ENCODE measurements at regions not wholly inside any gene's neighbourhood (a gene's known extent, or its start where the extent isn't known, plus 50 kb on each side); places are given as distances from the start of the nearest gene placed in this dataset.

DNA sequence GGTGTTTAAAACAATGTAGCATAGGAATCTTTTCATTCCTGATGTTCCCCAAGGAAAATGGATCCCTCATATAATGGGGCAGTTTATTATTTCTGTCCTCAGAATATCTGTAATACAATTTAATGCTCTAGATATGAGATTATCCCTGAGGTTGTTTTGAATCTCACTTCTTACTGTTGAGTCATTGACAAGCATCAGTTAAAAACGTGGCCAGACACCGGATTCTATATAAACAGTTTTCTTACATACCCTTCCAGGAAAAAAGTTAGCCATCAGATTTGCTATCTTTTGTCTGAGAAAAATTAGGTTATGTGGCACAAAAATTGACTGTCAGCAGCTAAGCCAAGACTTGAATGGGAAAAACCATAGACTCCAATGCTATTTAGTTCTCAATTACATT lies 539.8 kb upstream of the CELF2 start:
- DNase-seq (ENCODE audit: low spot score) = no peak
- in situ Hi-C loops (cut with HindIII; ENCODE audit: low sequenced_read_pairs) = no loop called here

DNA sequence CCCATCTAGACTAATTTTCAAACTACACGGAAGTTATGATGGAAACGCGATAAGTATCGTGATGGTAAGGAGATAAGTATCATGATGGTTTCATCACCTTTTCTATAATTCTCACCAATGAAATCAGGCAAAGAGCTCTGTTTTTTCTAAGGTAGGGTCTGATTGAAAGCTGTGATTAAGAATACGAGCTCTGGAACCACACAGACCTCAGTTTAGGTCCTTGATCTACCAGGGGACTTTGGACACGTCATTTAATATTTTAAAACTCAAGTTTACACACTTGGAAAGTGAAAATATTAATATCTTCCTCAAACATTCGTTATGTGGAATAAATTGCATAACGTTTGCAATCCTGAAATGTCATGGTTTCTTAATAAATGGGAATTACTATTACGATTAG lies 538.2 kb upstream of the CELF2 start:
- DNase-seq (ENCODE audit: low spot score) = no peak
- in situ Hi-C loops (cut with HindIII; ENCODE audit: low sequenced_read_pairs) = no loop called here

DNA sequence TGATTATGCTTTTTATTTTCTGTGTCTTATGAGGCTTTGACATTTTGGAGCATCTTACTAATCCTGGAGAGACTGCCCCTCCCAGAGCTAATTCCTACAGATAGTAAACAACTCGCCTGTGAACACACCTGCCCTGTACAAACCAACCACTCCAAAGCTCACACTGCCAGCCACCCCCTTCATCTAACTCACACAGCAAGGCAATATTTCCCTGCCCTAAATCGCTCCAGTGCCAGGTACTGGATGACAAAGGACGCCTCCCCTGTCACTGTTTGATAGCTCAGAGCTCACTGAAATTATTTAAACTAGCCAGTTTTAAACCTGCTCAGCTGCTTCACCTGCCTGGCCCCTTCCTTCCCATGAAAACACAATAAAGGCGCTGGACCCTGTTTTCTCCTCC lies 535.1 kb upstream of the CELF2 start:
- no peak for DNase-seq (ENCODE audit: low spot score)
- in situ Hi-C loops (cut with HindIII; ENCODE audit: low sequenced_read_pairs) = no loop called here

DNA sequence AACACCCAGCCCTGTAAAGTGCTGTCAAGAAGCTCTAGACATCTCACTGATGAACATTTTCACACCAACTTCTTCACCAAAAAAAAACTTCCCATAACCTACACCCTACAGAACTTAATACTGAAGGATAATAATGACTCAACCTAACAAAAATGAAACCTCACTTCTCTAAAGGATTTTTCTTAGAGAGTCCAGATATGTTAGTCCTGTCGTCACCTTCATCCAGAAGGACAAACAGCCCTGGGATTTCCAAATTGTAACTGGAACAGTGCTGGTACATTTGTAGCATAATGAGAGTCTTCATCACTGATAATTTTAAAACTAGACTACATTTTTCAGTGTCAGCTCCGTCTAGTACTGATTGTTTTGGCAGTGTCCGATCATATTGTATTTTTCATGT lies 528.6 kb upstream of the CELF2 start:
- in situ Hi-C loops (cut with HindIII; ENCODE audit: low sequenced_read_pairs) = no loop called here
- DNase-seq (ENCODE audit: low spot score) = no peak

- DNase-seq (ENCODE audit: low spot score) = no peak
- in situ Hi-C loops (cut with HindIII; ENCODE audit: low sequenced_read_pairs) = no loop called here
Observed at GRCh38 chr10:10489805-10490571, 527.7 kb upstream of the CELF2 start.

DNA sequence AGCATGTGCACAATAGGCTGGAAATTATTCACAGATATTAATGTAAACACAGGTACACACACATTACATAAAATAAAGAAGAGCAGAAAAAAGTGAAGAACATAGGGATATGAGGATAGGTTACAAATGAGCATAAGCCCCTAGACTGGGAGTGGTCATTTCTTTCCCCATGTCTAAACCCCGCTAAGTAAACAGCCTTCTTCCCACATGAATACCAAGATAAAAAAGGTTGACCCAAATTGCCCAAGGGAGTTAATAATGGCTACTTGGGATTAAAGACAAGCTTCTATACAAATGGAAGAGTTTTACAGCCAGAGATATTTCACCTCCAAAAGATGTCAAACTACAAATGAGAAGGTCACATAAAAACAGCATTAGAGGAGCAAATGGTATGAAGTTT lies 527.1 kb upstream of the CELF2 start:
- no peak for DNase-seq (ENCODE audit: low spot score)
- in situ Hi-C loops (cut with HindIII; ENCODE audit: low sequenced_read_pairs) = no loop called here

GRCh38 chr10:10492420-10492819 lies 525.3 kb upstream of the CELF2 start:
- in situ Hi-C loops (cut with HindIII; ENCODE audit: low sequenced_read_pairs) = no loop called here
- DNase-seq (ENCODE audit: low spot score) = no peak

DNA sequence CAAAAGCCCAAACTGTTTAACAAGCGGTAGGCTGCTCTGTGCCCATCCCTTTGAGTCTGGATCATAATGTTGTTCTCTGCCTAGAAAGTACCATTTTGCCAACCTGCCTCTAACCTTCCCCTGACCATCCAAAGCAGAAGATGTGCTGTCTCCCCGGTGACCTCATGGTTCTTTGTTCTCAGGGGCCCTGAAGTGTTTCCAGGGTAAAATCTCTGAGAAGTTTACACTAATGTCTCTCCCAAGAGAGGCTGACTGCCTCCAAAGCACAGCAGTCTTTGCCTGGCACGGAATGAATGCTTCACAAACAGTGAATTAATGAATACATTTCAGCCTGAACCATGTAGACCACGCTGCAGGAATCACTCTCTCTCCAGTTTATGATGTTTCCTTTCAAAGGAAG lies 523.8 kb upstream of the CELF2 start:
- in situ Hi-C loops (cut with HindIII; ENCODE audit: low sequenced_read_pairs) = no loop called here
- no peak for DNase-seq (ENCODE audit: low spot score)

DNA sequence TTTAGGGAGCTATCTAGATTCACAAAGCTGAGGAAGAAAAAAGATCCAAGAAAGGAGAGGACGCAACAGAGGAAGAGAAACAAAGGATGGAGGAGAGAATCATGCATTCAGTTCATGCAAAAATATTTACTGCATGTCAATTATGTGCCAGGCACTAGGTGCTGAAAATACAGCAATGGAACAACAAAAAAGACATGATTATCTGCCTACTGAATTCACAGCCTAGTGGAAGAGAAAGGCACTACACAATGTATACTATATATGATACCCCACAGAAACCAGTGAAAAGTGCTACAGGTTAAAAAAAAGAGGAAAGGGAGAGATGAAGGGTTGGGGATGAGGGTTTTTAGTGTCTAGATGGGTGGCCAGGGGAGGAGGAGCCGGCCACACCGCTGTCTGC lies 520.4 kb upstream of the CELF2 start:
- no peak for DNase-seq (ENCODE audit: low spot score)
- in situ Hi-C loops (cut with HindIII; ENCODE audit: low sequenced_read_pairs) = no loop called here

GRCh38 chr10:10498781-10499180 lies 518.9 kb upstream of the CELF2 start:
- in situ Hi-C loops (cut with HindIII; ENCODE audit: low sequenced_read_pairs) = no loop called here

GRCh38 chr10:10499839-10500238 lies 517.8 kb upstream of the CELF2 start:
- no peak for DNase-seq (ENCODE audit: low spot score)
- in situ Hi-C loops (cut with HindIII; ENCODE audit: low sequenced_read_pairs) = no loop called here

More at GRCh38 chr10:10498781-10499180, 518.9 kb upstream of the CELF2 start:
- DNase-seq (ENCODE audit: low spot score) = no peak

DNA sequence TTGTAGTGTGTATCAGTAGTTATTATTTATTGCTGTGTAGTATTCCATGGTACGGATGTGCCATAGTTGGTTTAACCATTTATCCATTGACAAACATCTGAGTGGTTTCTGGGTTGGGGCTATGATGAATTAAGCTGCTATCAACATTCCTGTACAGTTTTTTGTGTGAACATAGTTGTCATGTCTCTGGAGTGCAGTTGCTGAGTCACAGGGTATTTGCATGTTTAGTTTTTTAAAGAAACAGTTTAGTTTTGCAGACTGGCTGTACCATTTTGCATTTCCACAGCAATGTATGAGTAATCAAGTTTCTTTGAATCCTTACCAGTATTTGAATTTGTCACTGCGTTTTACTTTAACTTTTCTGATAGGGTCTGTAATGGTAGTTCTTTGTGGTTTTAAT lies 516.7 kb upstream of the CELF2 start:
- no peak for DNase-seq (ENCODE audit: low spot score)
- in situ Hi-C loops (cut with HindIII; ENCODE audit: low sequenced_read_pairs) = no loop called here

DNA sequence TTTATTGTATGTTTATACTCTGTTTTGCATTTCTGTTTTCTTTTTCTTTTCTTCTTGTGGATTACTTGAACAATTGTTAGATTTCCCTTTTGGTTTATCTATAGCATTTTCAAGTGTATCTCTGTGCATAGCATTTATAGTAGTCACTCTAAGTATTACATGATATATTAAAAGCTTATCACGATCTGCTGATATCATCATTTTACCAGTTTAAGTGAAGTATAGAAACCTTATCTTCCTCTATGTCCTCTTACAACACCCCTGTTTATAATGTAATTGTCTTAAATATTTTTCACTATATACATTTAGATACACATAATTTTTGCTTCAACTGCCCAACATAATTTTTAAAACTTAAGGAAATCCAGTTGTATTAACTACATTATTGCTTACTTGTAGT lies 513.9 kb upstream of the CELF2 start:
- in situ Hi-C loops (cut with HindIII; ENCODE audit: low sequenced_read_pairs) = no loop called here

DNA sequence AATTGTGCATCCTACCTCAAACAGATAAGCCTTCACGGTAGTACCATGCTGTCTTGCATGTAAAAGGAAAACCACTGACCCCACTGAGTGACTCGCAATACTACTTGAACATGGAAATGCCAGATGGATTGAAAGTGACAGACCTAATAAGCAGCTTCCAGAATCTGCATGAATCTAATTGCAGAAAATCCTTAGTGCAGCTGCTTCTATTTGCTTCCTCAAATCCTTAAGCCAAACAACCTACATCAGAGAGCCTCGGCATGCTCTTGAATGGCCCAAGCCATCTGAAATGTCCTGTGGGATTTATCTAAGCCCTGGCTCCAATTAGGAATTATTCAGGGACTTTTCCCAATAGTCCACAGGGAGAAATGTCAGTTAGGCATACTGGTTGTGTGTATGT lies 509.5 kb upstream of the CELF2 start:
- peak; percentile 15 for DNase-seq (ENCODE audit: low spot score)
- in situ Hi-C loops (cut with HindIII; ENCODE audit: low sequenced_read_pairs) = no loop called here

More for the DNA sequence above, 513.9 kb upstream of the CELF2 start:
- DNase-seq (ENCODE audit: low spot score) = no peak

- no peak for DNase-seq (ENCODE audit: low spot score)
- in situ Hi-C loops (cut with HindIII; ENCODE audit: low sequenced_read_pairs) = no loop called here
Observed at GRCh38 chr10:10510179-10510578, 507.5 kb upstream of the CELF2 start.

DNA sequence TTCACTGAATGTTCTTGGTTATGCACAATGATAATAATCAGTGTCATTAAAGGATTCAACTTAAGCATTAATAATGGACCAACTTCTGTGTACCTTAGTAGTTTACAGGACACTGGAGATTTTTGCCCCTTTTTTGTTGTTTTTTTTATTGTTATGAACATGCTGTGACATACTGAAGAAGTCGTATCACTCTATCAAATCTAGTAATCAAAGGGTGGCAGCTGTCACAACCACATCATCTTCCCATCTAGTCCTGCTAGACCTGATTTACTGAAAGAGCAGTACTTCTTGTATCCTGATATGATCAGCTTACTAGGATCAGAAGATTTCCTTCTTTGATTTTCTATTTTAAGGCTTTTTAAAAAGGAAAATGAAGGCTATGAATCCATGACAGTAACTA lies 504.6 kb upstream of the CELF2 start:
- no peak for DNase-seq (ENCODE audit: low spot score)
- in situ Hi-C loops (cut with HindIII; ENCODE audit: low sequenced_read_pairs) = no loop called here

- in situ Hi-C loops (cut with HindIII; ENCODE audit: low sequenced_read_pairs) = no loop called here
- no peak for DNase-seq (ENCODE audit: low spot score)
Observed at GRCh38 chr10:10513898-10514297, 503.8 kb upstream of the CELF2 start.

DNA sequence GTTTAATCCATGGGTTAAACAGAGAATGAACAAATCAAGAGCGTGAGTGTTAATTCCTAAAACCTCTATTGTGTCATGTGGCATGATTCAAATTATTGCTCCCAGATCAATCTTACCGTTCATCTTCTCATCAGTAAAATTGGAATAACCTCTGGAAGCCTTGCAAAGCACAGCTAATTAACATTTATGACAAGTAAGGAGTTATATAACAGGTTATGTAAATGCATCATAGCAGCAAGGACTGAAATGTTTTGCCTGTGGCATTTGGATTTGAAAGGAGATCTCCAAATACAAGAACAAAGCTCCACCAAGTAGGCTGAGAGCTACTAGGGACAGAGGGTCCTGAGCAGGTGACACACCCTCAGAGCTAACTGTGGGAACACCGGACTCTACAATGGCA lies 502.9 kb upstream of the CELF2 start:
- in situ Hi-C loops (cut with HindIII; ENCODE audit: low sequenced_read_pairs) = no loop called here
- DNase-seq (ENCODE audit: low spot score) = no peak

DNA sequence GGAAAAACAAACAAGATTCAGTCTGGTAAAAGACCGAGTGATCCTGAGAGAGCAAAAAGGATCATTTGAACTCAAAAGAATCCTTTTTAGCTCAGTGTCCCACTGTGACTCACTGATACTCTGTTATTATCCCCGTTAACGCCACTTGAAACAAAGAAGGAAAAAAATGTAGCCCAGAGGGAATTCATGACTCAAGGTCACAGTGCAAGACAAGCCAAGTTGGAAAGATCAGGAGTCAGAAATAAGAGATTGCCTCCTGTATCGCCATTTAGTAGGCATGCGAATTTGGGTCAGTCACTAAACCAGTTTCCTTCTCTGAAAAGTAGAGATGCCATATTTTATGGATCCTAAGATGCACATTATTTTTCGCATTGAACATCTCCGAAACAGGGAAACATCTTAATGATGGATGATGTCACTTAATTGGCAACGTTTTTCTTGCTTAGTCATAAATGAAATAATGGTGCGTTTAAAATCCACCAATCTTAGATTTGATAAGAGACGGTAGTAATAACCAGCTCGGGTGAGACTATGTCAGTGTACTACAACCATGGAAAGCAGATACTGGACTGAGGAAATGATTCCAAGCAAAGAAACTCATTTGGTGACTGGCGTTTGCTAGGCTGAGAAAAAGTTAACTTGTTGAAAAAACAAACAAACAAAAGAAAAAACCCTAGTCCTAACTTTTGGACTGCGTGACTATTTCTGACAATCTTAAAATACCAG lies 502.0 kb upstream of the CELF2 start:
- in situ Hi-C loops (cut with HindIII; ENCODE audit: low sequenced_read_pairs) = no loop called here

GRCh38 chr10:10516346-10517130 lies 501.1 kb upstream of the CELF2 start:
- DNase-seq (ENCODE audit: low spot score) = no peak
- in situ Hi-C loops (cut with HindIII; ENCODE audit: low sequenced_read_pairs) = no loop called here

More for the DNA sequence above, 502.0 kb upstream of the CELF2 start:
- no peak for DNase-seq (ENCODE audit: low spot score)
